H9 (cell line): ENCODE measurements at regions not wholly inside any gene's neighbourhood (a gene's known extent, or its start where the extent isn't known, plus 50 kb on each side); places are given as distances from the start of the nearest gene placed in this dataset.

ENCODE experiments used
- DNase-seq: peaks from one replicate; pipeline ENCODE4 v3.0.0-alpha.2; 2017
- H2AFZ ChIP-seq: one replicate; pipeline ENCODE4 v1.6.1; 2013; ENCODE audit warnings: mild to moderate bottlenecking, low read length, control low read depth, moderate library complexity
- H2AK5ac ChIP-seq: 2 replicates; pipeline ENCODE4 v1.6.1; 2013; ENCODE audit warnings: low read length, control low read depth, mixed read lengths; ENCODE audit not compliant: insufficient read length
- H2BK120ac ChIP-seq: one replicate; pipeline ENCODE4 v1.6.1; 2013; ENCODE audit warnings: low read depth, mild to moderate bottlenecking, low read length, control low read depth, inconsistent platforms; ENCODE audit not compliant: poor library complexity, severe bottlenecking
- H2BK12ac ChIP-seq: 2 replicates; pipeline ENCODE4 v1.6.1; 2013; ENCODE audit warnings: low read length, control low read depth, mixed read lengths, low read depth; ENCODE audit not compliant: insufficient read length
- H2BK15ac ChIP-seq: 2 replicates; pipeline ENCODE4 v1.6.1; 2013; ENCODE audit warnings: low read depth, low read length, control low read depth
- H2BK20ac ChIP-seq: one replicate; pipeline ENCODE4 v1.6.1; 2013; ENCODE audit warnings: low read depth, mild to moderate bottlenecking, low read length, control low read depth, inconsistent platforms; ENCODE audit not compliant: poor library complexity, severe bottlenecking
- H2BK5ac ChIP-seq: 2 replicates; pipeline ENCODE4 v1.6.1; 2013; ENCODE audit warnings: low read length, control low read depth, mixed read lengths; ENCODE audit not compliant: insufficient read length
- H3K14ac ChIP-seq: 2 replicates; pipeline ENCODE4 v1.6.1; 2013; ENCODE audit warnings: low read length, control low read depth; ENCODE audit not compliant: insufficient read depth
- H3K18ac ChIP-seq: 2 replicates; pipeline ENCODE4 v1.6.1; 2013; ENCODE audit warnings: low read depth, mild to moderate bottlenecking, mixed read lengths, low read length, control low read depth; ENCODE audit not compliant: insufficient read length
- H3K23ac ChIP-seq: 2 replicates; pipeline ENCODE4 v1.6.1; 2013; ENCODE audit warnings: low read length, control low read depth, mixed read lengths, low read depth; ENCODE audit not compliant: insufficient read length
- H3K23me2 ChIP-seq: 2 replicates; pipeline ENCODE4 v1.6.1; 2013; ENCODE audit warnings: low read depth, mild to moderate bottlenecking, mixed read lengths, low read length, control low read depth; ENCODE audit not compliant: insufficient read length, poor library complexity, severe bottlenecking
- H3K27ac ChIP-seq: 2 replicates; pipeline ENCODE4 v1.5.1; 2013; ENCODE audit warnings: low read length, control low read depth, mixed read lengths, low read depth; ENCODE audit not compliant: insufficient read length
- H3K27me3 ChIP-seq: 2 replicates; pipeline ENCODE4 v1.6.1; 2013; ENCODE audit warnings: low read length, control low read depth, inconsistent platforms; ENCODE audit not compliant: insufficient read depth
- H3K4ac ChIP-seq: 2 replicates; pipeline ENCODE4 v1.6.1; 2013; ENCODE audit warnings: low read depth, mild to moderate bottlenecking, control low read depth, inconsistent platforms, low read length, moderate library complexity
- H3K4me1 ChIP-seq: 2 replicates; pipeline ENCODE4 v1.6.1; 2013; ENCODE audit warnings: low read length, control low read depth, inconsistent platforms; ENCODE audit not compliant: insufficient read depth
- H3K4me2 ChIP-seq: 2 replicates; pipeline ENCODE4 v1.6.1; 2013; ENCODE audit warnings: low read length, control low read depth, mixed read lengths; ENCODE audit not compliant: insufficient read length, insufficient read depth
- H3K56ac ChIP-seq: 2 replicates; pipeline ENCODE4 v1.6.1; 2013; ENCODE audit warnings: low read depth, mild to moderate bottlenecking, mixed read lengths, low read length, control low read depth; ENCODE audit not compliant: insufficient read length
- H3K79me1 ChIP-seq: 2 replicates; pipeline ENCODE4 v1.6.1; 2013; ENCODE audit warnings: low read depth, mild to moderate bottlenecking, moderate library complexity, low read length, control low read depth, inconsistent platforms; ENCODE audit not compliant: insufficient read depth, poor library complexity, severe bottlenecking
- H3K79me2 ChIP-seq: 2 replicates; pipeline ENCODE4 v1.6.1; 2013; ENCODE audit warnings: low read length, control low read depth, inconsistent platforms; ENCODE audit not compliant: insufficient read depth
- H3K9ac ChIP-seq: 2 replicates; pipeline ENCODE4 v1.6.1; 2013; ENCODE audit warnings: low read length, control low read depth, mixed read lengths; ENCODE audit not compliant: insufficient read length; ENCODE audit errors: extremely low read depth
- H3K9me3 ChIP-seq: one replicate; pipeline ENCODE4 v1.6.1; 2013; ENCODE audit warnings: low read depth, low read length, inconsistent platforms; ENCODE audit not compliant: control insufficient read depth
- H3T11ph ChIP-seq: one replicate; pipeline ENCODE4 v1.6.1; 2013; ENCODE audit warnings: mild to moderate bottlenecking, low read length, control low read depth, inconsistent platforms
- H4K20me1 ChIP-seq: one replicate; pipeline ENCODE4 v1.6.1; 2013; ENCODE audit not compliant: control insufficient read depth, insufficient read length, insufficient read depth
- H4K5ac ChIP-seq: 2 replicates; pipeline ENCODE4 v1.6.1; 2013; ENCODE audit warnings: low read depth, mild to moderate bottlenecking, mixed read lengths, low read length, control low read depth; ENCODE audit not compliant: insufficient read length
- H4K8ac ChIP-seq: replicated peaks from 2 replicates; pipeline ENCODE4 v1.6.1; 2013; ENCODE audit warnings: low read length, control low read depth, mixed read lengths, low read depth; ENCODE audit not compliant: insufficient read length
- H4K91ac ChIP-seq: 2 replicates; pipeline ENCODE4 v1.6.1; 2013; ENCODE audit warnings: low read depth, mild to moderate bottlenecking, moderate library complexity, mixed read lengths, low read length, control low read depth; ENCODE audit not compliant: insufficient read length
- H3K27ac Mint-ChIP-seq, 3 experiments: 2 replicates in 2 of 3; 3 replicates in 1 of 3; pipeline ENCODE4 v1.8.0; 2020 to 2021; ENCODE audit warnings: mixed read lengths in 3 of 3, mild to moderate bottlenecking in 1 of 3, moderate library complexity in 1 of 3
- H3K27me3 Mint-ChIP-seq: 2 replicates; pipeline ENCODE4 v1.8.0; 2021; ENCODE audit warnings: low read depth, mild to moderate bottlenecking, moderate library complexity, mixed read lengths
- H3K36me3 Mint-ChIP-seq, 3 experiments: 2 replicates in 2 of 3; 3 replicates in 1 of 3; pipeline ENCODE4 v1.8.0; 2020 to 2021; ENCODE audit warnings: low read depth in 3 of 3, mixed read lengths in 3 of 3; ENCODE audit not compliant: insufficient read depth in 1 of 3
- H3K4me1 Mint-ChIP-seq, 2 experiments: 2 replicates each; pipeline ENCODE4 v1.8.0; 2020; ENCODE audit warnings: mixed read lengths in 2 of 2
- H3K4me3 Mint-ChIP-seq, 2 experiments: 2 replicates in 1 of 2; 3 replicates in 1 of 2; pipeline ENCODE4 v1.8.0; 2020 to 2021; ENCODE audit warnings: mild to moderate bottlenecking in 2 of 2, mixed read lengths in 2 of 2, moderate library complexity in 1 of 2
- H3K9me3 Mint-ChIP-seq, 2 experiments: 2 replicates in 1 of 2; 3 replicates in 1 of 2; pipeline ENCODE4 v1.8.0; 2020; ENCODE audit warnings: mild to moderate bottlenecking in 2 of 2, mixed read lengths in 2 of 2, moderate library complexity in 1 of 2
- CTCF ChIP-seq: fragments of 200-600 bp; sonication (generic); conservative IDR thresholded peaks from 3 replicates; pipeline ENCODE4 v1.8.0; 2021; ENCODE audit warnings: antibody characterized with exemption, mild to moderate bottlenecking
- WGBS: extraction: QIAGEN DNeasy Blood & Tissue Kit; methylation state at CpG from one replicate; pipeline ENCODE4 v1.1.7; 2013; ENCODE audit warnings: missing lambda C conversion rate, low lambda C conversion rate, mixed read lengths; ENCODE audit not compliant: insufficient read length; ENCODE audit errors: extremely low coverage; 5-methylcytosine and 5-hydroxymethylcytosine counted together

GRCh38 chr9:1335174-1335573 lies 285.0 kb downstream of the DMRT2 start:
- Histone ChIP-seq H3K56ac (no peak overlapping the region), H3K79me2 (no peaks in the 10 kb centered on the region), H3K27me3 (no peaks in the 10 kb centered on the region), H2AK5ac (no peak overlapping the region), H3K14ac (no peak overlapping the region), H3K79me1 (no peaks in the 10 kb centered on the region), H3K9ac (no peak overlapping the region), H3K4me1 (no peaks in the 10 kb centered on the region), H3K23ac (no peak overlapping the region), H3K23me2 (no peaks in the 10 kb centered on the region), H3K9me3 (peaks cover 23% of the 10 kb centered on the region), H3K4ac (no peak overlapping the region), H4K5ac (no peak overlapping the region), H2BK120ac (no peak overlapping the region), H3T11ph (no peak overlapping the region), H2BK15ac (no peak overlapping the region), H3K27ac (no peak overlapping the region), H2BK20ac (no peak overlapping the region), H3K4me2 (no peak overlapping the region), H4K91ac (no peak overlapping the region), H2BK12ac (no peak overlapping the region), H3K18ac (no peak overlapping the region), H2BK5ac (no peak overlapping the region), H2AFZ (no peak overlapping the region), H4K20me1 (no peaks in the 10 kb centered on the region), H4K8ac (no peak overlapping the region)
- Mint-ChIP-seq H3K9me3 (peaks cover 6 to 16% of the 10 kb centered on the region in 2 experiments; a peak in 4 of 5 replicates), H3K4me3 (no peak overlapping the region), H3K4me1 (no peaks in the 10 kb centered on the region), H3K27ac (no peak overlapping the region), H3K27me3 (peaks cover 7% of the 10 kb centered on the region), H3K36me3 (no peaks in the 10 kb centered on the region)
- TF ChIP-seq CTCF = no peak
- DNase-seq = no peak
- no CpG with 5 or more reads among the region's 4 CpGs for WGBS
